Nephron progenitor cell (in vitro differentiated cells): ENCODE measurements at regions not wholly inside any gene's neighbourhood (a gene's known extent, or its start where the extent isn't known, plus 50 kb on each side); places are given as distances from the start of the nearest gene placed in this dataset.
"Not testable (repeated sequence)": the region's sequence is repeated elsewhere in the genome, so short reads cannot be mapped to it uniquely, and the experiment has no call there.

Experiments
- DNase-seq: peaks from one replicate; pipeline ENCODE4 v3.0.0; 2021
- H3K27ac Mint-ChIP-seq: 2 replicates; pipeline ENCODE4 v1.8.0; 2021; ENCODE audit warnings: mild to moderate bottlenecking, moderate library complexity, mixed read lengths
- H3K27me3 Mint-ChIP-seq: 2 replicates; pipeline ENCODE4 v1.8.0; 2021; ENCODE audit warnings: mild to moderate bottlenecking, low read depth, mixed read lengths; ENCODE audit not compliant: poor library complexity
- H3K36me3 Mint-ChIP-seq: 2 replicates; pipeline ENCODE4 v1.8.0; 2021; ENCODE audit warnings: low read depth, mixed read lengths
- H3K4me1 Mint-ChIP-seq: 2 replicates; pipeline ENCODE4 v1.8.0; 2021; ENCODE audit warnings: mixed read lengths
- H3K4me3 Mint-ChIP-seq: 2 replicates; pipeline ENCODE4 v1.8.0; 2021; ENCODE audit warnings: mild to moderate bottlenecking, moderate library complexity, mixed read lengths
- H3K9me3 Mint-ChIP-seq: 2 replicates; pipeline ENCODE4 v1.8.0; 2021; ENCODE audit warnings: mild to moderate bottlenecking, moderate library complexity, mixed read lengths
- CTCF ChIP-seq: fragments of 200-600 bp; sonication (generic); IDR thresholded peaks from 2 replicates; pipeline ENCODE4 v1.5.0; 2021; ENCODE audit warnings: antibody characterized with exemption

- Mint-ChIP-seq H3K27me3 (peaks cover 3% of the 10 kb centered on the region), H3K4me1 (peaks cover 11% of the 10 kb centered on the region), H3K27ac (no peak overlapping the region), H3K9me3 (no peaks in the 10 kb centered on the region), H3K4me3 (no peak overlapping the region), H3K36me3 (no peaks in the 10 kb centered on the region)
- TF ChIP-seq CTCF, result no peak
- DNase-seq, result no peak
Observed at GRCh38 chr5:18799482-18800128, 1165.3 kb downstream of the TAF11L14 start.

GRCh38 chr5:18800293-18801025 lies 1166.2 kb downstream of the TAF11L14 start:
- Mint-ChIP-seq H3K4me1 (peaks cover 11% of the 10 kb centered on the region), H3K4me3 (no peak overlapping the region), H3K9me3 (no peaks in the 10 kb centered on the region), H3K27me3 (peaks cover 3% of the 10 kb centered on the region), H3K36me3 (no peaks in the 10 kb centered on the region), H3K27ac (no peak overlapping the region)
- no peak for DNase-seq
- no peak for TF ChIP-seq CTCF

- H3K36me3 Mint-ChIP-seq, H3K9me3 Mint-ChIP-seq, H3K27me3 Mint-ChIP-seq, H3K4me3 Mint-ChIP-seq, H3K27ac Mint-ChIP-seq, DNase-seq: not testable (repeated sequence)
- peaks cover 11% of the 10 kb centered on the region for H3K4me1 Mint-ChIP-seq
Observed at GRCh38 chr5:18801413-18801812, 1167.2 kb downstream of the TAF11L14 start.

GRCh38 chr5:18802336-18802735 lies 1168.1 kb downstream of the TAF11L14 start:
- H3K36me3 Mint-ChIP-seq, result no peaks in the 10 kb centered on the region
- H3K4me3 Mint-ChIP-seq, result no peak overlapping the region
- H3K27ac Mint-ChIP-seq, result no peak overlapping the region
- DNase-seq, result no peak
- no peaks in the 10 kb centered on the region for H3K9me3 Mint-ChIP-seq
- peaks cover 3% of the 10 kb centered on the region for H3K27me3 Mint-ChIP-seq
- TF ChIP-seq CTCF, result no peak
- H3K4me1 Mint-ChIP-seq, result peaks cover 6% of the 10 kb centered on the region

GRCh38 chr5:18805376-18805775 lies 1171.1 kb downstream of the TAF11L14 start:
- peaks cover 6% of the 10 kb centered on the region for H3K4me1 Mint-ChIP-seq
- H3K27ac Mint-ChIP-seq, result no peak overlapping the region

More at GRCh38 chr5:18805376-18805775, 1171.1 kb downstream of the TAF11L14 start:
- no peak for TF ChIP-seq CTCF
- Mint-ChIP-seq H3K36me3 (no peaks in the 10 kb centered on the region), H3K9me3 (no peaks in the 10 kb centered on the region), H3K4me3 (no peak overlapping the region), H3K27me3 (peaks cover 3% of the 10 kb centered on the region)
- DNase-seq, result no peak
